ENCODE measurements at regions not wholly inside any gene's neighbourhood (a gene's known extent, or its start where the extent isn't known, plus 50 kb on each side); places are given as distances from the start of the nearest gene placed in this dataset.

DNA sequence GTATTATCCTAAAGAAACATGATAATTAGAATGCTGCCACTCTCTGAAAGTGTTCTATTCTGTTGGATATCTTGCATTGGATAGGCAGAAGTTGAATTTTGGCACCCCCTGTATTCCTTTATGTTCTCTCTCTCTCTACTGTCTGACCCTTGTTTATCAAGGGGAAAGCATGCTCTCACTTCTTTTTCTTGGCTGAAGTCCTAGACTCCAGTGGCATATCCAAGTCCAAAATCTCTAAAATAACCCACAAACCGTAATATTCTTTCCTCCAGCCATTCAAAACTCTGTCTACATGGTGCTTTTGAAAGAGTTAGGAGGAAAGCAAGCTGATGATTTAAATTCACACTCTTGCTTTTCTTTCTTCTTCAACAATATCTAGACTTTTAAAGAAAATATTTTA, 669.7 kb downstream of the TDRD15 start (continued):
- TF ChIP-seq MYBL2 (CRISPR knock-in tag; IDR thresholded peaks at IDR 0.05) (no peak), SP1 (CRISPR knock-in tag; conservative IDR thresholded peaks at IDR 0.05) (no peak), ERG (CRISPR knock-in tag; IDR thresholded peaks at IDR 0.05) (no peak), ZNF671 (CRISPR knock-in tag; IDR thresholded peaks at IDR 0.05) (no peak)
- TF ChIP-seq, protein P1, sequence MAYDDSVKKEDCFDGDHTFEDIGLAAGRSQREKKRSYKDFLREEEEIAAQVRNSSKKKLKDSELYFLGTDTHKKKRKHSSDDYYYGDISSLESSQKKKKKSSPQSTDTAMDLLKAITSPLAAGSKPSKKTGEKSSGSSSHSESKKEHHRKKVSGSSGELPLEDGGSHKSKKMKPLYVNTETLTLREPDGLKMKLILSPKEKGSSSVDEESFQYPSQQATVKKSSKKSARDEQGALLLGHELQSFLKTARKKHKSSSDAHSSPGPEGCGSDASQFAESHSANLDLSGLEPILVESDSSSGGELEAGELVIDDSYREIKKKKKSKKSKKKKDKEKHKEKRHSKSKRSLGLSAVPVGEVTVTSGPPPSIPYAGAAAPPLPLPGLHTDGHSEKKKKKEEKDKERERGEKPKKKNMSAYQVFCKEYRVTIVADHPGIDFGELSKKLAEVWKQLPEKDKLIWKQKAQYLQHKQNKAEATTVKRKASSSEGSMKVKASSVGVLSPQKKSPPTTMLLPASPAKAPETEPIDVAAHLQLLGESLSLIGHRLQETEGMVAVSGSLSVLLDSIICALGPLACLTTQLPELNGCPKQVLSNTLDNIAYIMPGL (CRISPR knock-in tag; IDR thresholded peaks at IDR 0.05), result no peak

GRCh38 chr2:21794611-21795010, 670.8 kb downstream of the TDRD15 start:
- Mint-ChIP-seq H3K36me3 (no peaks in the 10 kb centered on the region), H3K9me3 (no peaks in the 10 kb centered on the region), H3K4me1 (no peaks in the 10 kb centered on the region), H3K27me3 (ENCODE audit: low read depth) (no peaks in the 10 kb centered on the region), H3K4me3 (no peak overlapping the region), H3K27ac (no peak overlapping the region)
- ATAC-seq, result no peak
- DNase-seq (ENCODE audit: low spot score), result no peak
- ChIA-PET POLR2A (no interaction called here), CTCF (no interaction called here)
- TF ChIP-seq SOX15 (CRISPR knock-in tag; IDR thresholded peaks at IDR 0.05), result no peak
- no peak for TF ChIP-seq FOXK1 (CRISPR knock-in tag; IDR thresholded peaks at IDR 0.05)
- TF ChIP-seq KAT7 (CRISPR knock-in tag; IDR thresholded peaks at IDR 0.05; ENCODE audit: borderline replicate concordance), result no peak
- no peak for TF ChIP-seq ZNF512 (CRISPR knock-in tag; IDR thresholded peaks at IDR 0.05; ENCODE audit: borderline replicate concordance)
- TF ChIP-seq TEAD4 (CRISPR knock-in tag; IDR thresholded peaks at IDR 0.05), result no peak
- TF ChIP-seq ATF2 (CRISPR knock-in tag; IDR thresholded peaks at IDR 0.05; ENCODE audit: borderline replicate concordance, low read depth), result no peak
- TF ChIP-seq ZNF423 (CRISPR knock-in tag; IDR thresholded peaks at IDR 0.05), result no peak
- TF ChIP-seq, protein P2, sequence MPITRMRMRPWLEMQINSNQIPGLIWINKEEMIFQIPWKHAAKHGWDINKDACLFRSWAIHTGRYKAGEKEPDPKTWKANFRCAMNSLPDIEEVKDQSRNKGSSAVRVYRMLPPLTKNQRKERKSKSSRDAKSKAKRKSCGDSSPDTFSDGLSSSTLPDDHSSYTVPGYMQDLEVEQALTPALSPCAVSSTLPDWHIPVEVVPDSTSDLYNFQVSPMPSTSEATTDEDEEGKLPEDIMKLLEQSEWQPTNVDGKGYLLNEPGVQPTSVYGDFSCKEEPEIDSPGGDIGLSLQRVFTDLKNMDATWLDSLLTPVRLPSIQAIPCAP (CRISPR knock-in tag; IDR thresholded peaks at IDR 0.05), result no peak
- no peak for TF ChIP-seq JUN (CRISPR knock-in tag; IDR thresholded peaks at IDR 0.05)
- TF ChIP-seq, protein P3, sequence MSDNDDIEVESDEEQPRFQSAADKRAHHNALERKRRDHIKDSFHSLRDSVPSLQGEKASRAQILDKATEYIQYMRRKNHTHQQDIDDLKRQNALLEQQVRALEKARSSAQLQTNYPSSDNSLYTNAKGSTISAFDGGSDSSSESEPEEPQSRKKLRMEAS (CRISPR knock-in tag; IDR thresholded peaks at IDR 0.05), result no peak
- no peak for TF ChIP-seq E2F4 (CRISPR knock-in tag; IDR thresholded peaks at IDR 0.05; ENCODE audit: borderline replicate concordance, low read depth)
- TF ChIP-seq, protein P4, sequence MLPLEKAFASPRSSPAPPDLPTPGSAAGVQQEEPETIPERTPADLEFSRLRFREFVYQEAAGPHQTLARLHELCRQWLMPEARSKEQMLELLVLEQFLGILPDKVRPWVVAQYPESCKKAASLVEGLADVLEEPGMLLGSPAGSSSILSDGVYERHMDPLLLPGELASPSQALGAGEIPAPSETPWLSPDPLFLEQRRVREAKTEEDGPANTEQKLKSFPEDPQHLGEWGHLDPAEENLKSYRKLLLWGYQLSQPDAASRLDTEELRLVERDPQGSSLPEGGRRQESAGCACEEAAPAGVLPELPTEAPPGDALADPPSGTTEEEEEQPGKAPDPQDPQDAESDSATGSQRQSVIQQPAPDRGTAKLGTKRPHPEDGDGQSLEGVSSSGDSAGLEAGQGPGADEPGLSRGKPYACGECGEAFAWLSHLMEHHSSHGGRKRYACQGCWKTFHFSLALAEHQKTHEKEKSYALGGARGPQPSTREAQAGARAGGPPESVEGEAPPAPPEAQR (CRISPR knock-in tag; IDR thresholded peaks at IDR 0.05), result no peak
- no peak for TF ChIP-seq MYBL2 (CRISPR knock-in tag; IDR thresholded peaks at IDR 0.05)
- TF ChIP-seq ERG (CRISPR knock-in tag; IDR thresholded peaks at IDR 0.05), result no peak
- TF ChIP-seq STAT6 (CRISPR knock-in tag; conservative IDR thresholded peaks at IDR 0.05; ENCODE audit: low read depth), result no peak

All from WTC11 (cell line).